A673 (cell line): ENCODE measurements at regions not wholly inside any gene's neighbourhood (a gene's known extent, or its start where the extent isn't known, plus 50 kb on each side); places are given as distances from the start of the nearest gene placed in this dataset.
"Not testable (repeated sequence)": the region's sequence is repeated elsewhere in the genome, so short reads cannot be mapped to it uniquely, and the experiment has no call there.

Experiments used
- BruUV-seq: library from RNA; stranded (reverse); fragments of 400-500 nt; replicated peaks from 2 replicates; lab custom pipeline; 2021; lab: Mats Ljungman, UMichigan
- CTCF ChIA-PET: fragments of 300-600 bp; sonication (Branson Sonifier 250); formaldehyde crosslinking; loops from one replicate; lab custom pipeline; 2022; ENCODE audit warnings: antibody characterized with exemption; lab: Charles Lee
- POLR2A ChIA-PET: fragments of 300-600 bp; sonication (Branson Sonifier 250); formaldehyde crosslinking; loops from one replicate; lab custom pipeline; 2022; ENCODE audit warnings: antibody characterized with exemption; ENCODE audit not compliant: low non-redundant PET; lab: Charles Lee
- DNase-seq: peaks from one replicate; pipeline ENCODE4 v3.0.0-alpha.2; 2015; ENCODE audit warnings: low spot score
- H3K27ac ChIP-seq: fragments of 200-600 bp; sonication (generic); 2 replicates; pipeline ENCODE4 v1.5.1; 2016; ENCODE audit warnings: mixed run types, low read depth, mild to moderate bottlenecking, mixed read lengths, antibody characterized with exemption, low read length; ENCODE audit not compliant: poor library complexity, severe bottlenecking
- H3K27me3 ChIP-seq: fragments of 200-600 bp; sonication (generic); replicated peaks from 2 replicates; pipeline ENCODE4 v1.6.1; 2017; ENCODE audit warnings: mixed run types, low read depth, mild to moderate bottlenecking, mixed read lengths, antibody characterized with exemption, low read length; ENCODE audit not compliant: insufficient read depth, poor library complexity
- H3K36me3 ChIP-seq: fragments of 200-600 bp; sonication (generic); 2 replicates; pipeline ENCODE4 v1.6.1; 2016; ENCODE audit warnings: mixed run types, mild to moderate bottlenecking, mixed read lengths, antibody characterized with exemption, low read length; ENCODE audit not compliant: insufficient read depth, poor library complexity, severe bottlenecking
- H3K4me1 ChIP-seq: fragments of 200-600 bp; sonication (generic); 2 replicates; pipeline ENCODE4 v1.6.1; 2017; ENCODE audit warnings: mixed run types, mild to moderate bottlenecking, mixed read lengths, antibody characterized with exemption, low read length; ENCODE audit not compliant: insufficient read depth, poor library complexity, severe bottlenecking
- H3K4me3 ChIP-seq: fragments of 200-600 bp; sonication (generic); 2 replicates; pipeline ENCODE4 v1.5.1; 2016; ENCODE audit warnings: low read depth, mixed run types, mild to moderate bottlenecking, mixed read lengths, low read length; ENCODE audit not compliant: poor library complexity, severe bottlenecking
- H3K9me3 ChIP-seq: fragments of 200-600 bp; sonication (generic); 2 replicates; pipeline ENCODE4 v1.6.1; 2016; ENCODE audit warnings: mixed run types, low read depth, mild to moderate bottlenecking, mixed read lengths, antibody characterized with exemption, low read length; ENCODE audit not compliant: poor library complexity, severe bottlenecking
- EZH2 ChIP-seq: fragments of 200-600 bp; sonication (generic); IDR thresholded peaks from 2 replicates; pipeline ENCODE4 v1.6.1; 2017; ENCODE audit warnings: borderline replicate concordance, low read depth, mild to moderate bottlenecking, mixed read lengths, antibody characterized with exemption, low read length; ENCODE audit not compliant: poor library complexity, severe bottlenecking
- intact Hi-C: fragments of 100-400 bp; cut with micrococcal nuclease; formaldehyde crosslinking; loops from one replicate; pipeline ENCODE4 v1.10.0; 2022; ENCODE audit not compliant: unreplicated experiment
- TF ChIP-seq, protein P1 (sequence below): fragments of 300-800, 200-600 bp; sonication (generic); conservative IDR thresholded peaks from 2 replicates; pipeline ENCODE4 v1.5.1; 2017; ENCODE audit warnings: low read depth, mild to moderate bottlenecking, antibody characterized with exemption, low read length, moderate library complexity, mixed read lengths

DNA sequence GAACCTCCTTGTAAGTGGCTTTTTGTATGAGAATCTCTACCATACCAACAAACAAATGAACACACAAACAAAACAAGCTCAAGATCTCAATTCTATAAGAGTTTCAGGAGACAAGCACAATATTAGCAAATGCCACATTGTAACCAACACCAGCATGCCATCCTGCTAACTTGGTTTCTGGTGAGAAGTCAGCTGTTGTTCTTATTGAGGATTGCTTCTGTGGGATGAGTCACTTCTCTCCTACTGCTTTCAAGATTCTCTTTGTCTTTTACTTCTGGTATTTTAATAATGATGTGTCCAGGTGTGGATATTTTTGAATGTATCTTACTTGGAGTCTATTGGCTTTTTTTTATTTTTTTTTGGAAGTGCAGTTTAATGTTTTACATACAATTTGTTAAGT is 131.7 kb downstream of the BCL2L11 start:
- TF ChIP-seq, protein P1, sequence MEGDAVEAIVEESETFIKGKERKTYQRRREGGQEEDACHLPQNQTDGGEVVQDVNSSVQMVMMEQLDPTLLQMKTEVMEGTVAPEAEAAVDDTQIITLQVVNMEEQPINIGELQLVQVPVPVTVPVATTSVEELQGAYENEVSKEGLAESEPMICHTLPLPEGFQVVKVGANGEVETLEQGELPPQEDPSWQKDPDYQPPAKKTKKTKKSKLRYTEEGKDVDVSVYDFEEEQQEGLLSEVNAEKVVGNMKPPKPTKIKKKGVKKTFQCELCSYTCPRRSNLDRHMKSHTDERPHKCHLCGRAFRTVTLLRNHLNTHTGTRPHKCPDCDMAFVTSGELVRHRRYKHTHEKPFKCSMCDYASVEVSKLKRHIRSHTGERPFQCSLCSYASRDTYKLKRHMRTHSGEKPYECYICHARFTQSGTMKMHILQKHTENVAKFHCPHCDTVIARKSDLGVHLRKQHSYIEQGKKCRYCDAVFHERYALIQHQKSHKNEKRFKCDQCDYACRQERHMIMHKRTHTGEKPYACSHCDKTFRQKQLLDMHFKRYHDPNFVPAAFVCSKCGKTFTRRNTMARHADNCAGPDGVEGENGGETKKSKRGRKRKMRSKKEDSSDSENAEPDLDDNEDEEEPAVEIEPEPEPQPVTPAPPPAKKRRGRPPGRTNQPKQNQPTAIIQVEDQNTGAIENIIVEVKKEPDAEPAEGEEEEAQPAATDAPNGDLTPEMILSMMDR = no peak
- TF ChIP-seq EZH2 = no peak
- Histone ChIP-seq H3K36me3 (no peaks in the 10 kb centered on the region), H3K27me3 (no peaks in the 10 kb centered on the region), H3K9me3 (no peaks in the 10 kb centered on the region), H3K4me3 (no peak overlapping the region), H3K27ac (no peak overlapping the region), H3K4me1 (no peaks in the 10 kb centered on the region)
- ChIA-PET CTCF (no interaction called here), POLR2A (no interaction called here)
- BruUV-seq = no TSS peak
- no peak for DNase-seq
- intact Hi-C loops = no loop called here

DNA sequence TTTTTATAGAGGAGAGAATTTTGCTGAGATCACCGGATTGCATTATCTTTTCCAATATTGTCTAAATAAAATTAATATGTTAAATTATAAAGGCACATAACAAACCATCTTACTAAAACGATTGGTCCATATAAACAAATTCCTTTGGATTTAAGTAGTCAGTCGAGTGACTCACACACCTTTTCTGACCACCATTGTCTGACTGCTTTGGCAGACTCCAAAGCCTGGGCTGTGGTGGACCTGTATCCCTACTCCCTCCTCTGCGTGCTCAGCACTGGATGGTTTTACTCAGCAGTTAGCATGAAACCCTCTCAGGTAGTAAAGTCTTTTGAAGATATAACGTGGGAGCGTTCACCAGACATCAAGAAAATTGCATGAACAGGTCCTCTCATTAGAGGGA is 134.2 kb downstream of the BCL2L11 start:
- H3K27me3 ChIP-seq, DNase-seq: not testable (repeated sequence)

DNA sequence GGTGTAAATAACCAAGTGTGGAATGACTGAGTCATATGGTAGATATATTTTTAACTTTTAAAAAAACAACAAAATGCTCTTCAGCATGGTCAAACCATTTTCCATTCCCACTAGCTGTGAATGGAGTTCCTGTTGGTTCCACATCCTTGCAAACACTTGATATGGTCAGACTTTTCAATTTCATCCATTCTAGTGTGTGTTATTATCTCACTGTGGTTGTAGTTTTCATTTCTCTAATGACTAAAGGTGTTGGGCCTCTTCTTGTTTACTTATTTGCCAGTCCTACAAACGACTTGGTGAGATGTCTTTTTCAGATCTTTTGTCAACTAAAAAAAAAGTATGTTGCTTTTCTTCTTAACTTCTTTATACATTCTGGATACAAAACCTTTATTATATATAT is 135.9 kb downstream of the BCL2L11 start:
- BruUV-seq, CTCF ChIA-PET, H3K36me3 ChIP-seq: not testable (repeated sequence)

More for the DNA sequence above, 134.2 kb downstream of the BCL2L11 start:
- intact Hi-C loops, H3K4me1 ChIP-seq, H3K27ac ChIP-seq, BruUV-seq, H3K9me3 ChIP-seq, H3K4me3 ChIP-seq, POLR2A ChIA-PET, CTCF ChIA-PET, H3K36me3 ChIP-seq: not testable (repeated sequence)

DNA sequence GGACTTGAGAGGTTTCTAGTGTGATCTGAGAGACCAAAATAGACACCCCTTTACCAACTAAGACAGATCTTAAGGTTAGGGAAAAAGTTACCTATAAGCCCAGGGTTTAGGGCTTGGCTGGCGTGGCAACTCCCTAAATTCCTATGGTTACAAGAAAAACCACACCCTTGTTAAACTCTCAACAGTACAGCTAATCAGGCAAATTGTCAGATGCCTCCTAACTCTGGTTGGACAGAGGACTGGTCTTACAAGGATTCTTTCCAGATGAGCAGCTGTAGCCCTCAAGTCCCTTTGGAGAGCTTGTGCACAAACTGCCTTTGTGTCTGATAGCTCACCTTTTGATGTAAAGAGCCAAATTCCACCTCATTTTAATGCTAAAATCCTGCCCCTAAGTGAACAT is 136.9 kb downstream of the BCL2L11 start:
- CTCF ChIA-PET = not testable (repeated sequence)

More for the DNA sequence above, 135.9 kb downstream of the BCL2L11 start:
- H3K27me3 ChIP-seq, intact Hi-C loops, H3K4me1 ChIP-seq, H3K9me3 ChIP-seq, H3K4me3 ChIP-seq, DNase-seq, H3K27ac ChIP-seq, POLR2A ChIA-PET: not testable (repeated sequence)

DNA sequence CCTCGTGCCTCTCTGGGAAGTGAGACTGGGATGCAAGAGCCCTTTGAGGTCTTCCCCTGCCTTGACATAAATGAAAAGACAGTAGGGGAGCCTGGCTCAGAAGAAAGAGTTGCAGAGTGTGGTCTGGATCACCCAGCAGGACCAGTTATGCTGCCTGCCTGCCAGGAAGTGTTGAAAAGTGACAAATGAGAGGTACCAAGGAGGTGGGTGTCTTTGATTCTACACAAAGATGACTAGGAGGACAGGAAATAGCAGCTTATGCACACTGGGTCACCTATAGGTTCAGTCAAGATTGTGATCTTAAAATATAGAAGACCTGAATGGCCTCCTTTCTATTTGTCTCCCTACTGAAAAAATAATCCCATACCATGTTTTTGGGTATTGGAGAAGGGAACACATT is 137.6 kb downstream of the BCL2L11 start:
- DNase-seq, H3K27me3 ChIP-seq, H3K4me1 ChIP-seq, CTCF ChIA-PET, BruUV-seq, intact Hi-C loops, H3K4me3 ChIP-seq, H3K27ac ChIP-seq, H3K36me3 ChIP-seq, H3K9me3 ChIP-seq, POLR2A ChIA-PET: not testable (repeated sequence)

More for the DNA sequence above, 136.9 kb downstream of the BCL2L11 start:
- POLR2A ChIA-PET, H3K27me3 ChIP-seq, intact Hi-C loops, DNase-seq, H3K36me3 ChIP-seq, H3K4me3 ChIP-seq, BruUV-seq, H3K9me3 ChIP-seq, H3K4me1 ChIP-seq, H3K27ac ChIP-seq: not testable (repeated sequence)

DNA sequence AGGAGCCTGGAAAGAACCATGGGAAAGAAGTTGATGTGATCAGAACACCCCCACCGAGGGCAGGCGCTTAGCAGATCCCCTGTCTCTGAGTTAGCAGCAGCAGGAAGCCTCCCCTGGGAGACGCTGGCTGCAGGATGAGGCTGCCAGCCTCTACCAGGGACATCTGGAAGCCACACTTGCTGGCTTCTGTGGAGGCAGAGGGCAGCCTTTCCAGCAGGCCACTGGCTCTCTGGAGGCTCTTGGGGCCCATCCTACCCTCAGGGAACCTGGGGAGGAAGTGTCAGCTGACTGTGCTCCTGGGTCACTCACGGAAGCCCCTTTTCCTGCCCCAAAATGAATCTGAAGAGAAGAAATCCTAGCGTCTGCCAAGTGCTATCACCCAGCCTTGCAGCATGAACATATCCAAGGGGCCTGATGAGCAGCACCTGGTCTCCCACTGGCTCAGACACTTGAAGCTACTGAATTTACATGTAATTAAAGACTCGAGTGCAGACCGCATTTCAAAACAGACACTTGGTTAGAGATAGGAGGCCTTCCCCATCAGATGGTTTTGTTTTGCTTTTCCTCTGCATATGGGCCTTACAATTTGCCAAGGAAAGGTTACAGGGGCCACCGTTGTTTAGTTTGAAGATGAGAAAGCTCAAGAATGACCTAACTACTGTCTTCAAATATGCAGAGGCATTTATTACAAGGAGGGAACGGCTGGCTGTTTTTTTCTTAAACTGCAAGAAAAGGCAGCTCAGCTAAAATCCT is 142.1 kb downstream of the BCL2L11 start:
- POLR2A ChIA-PET, BruUV-seq, CTCF ChIA-PET, H3K4me1 ChIP-seq, H3K27me3 ChIP-seq, H3K4me3 ChIP-seq, H3K27ac ChIP-seq, intact Hi-C loops, DNase-seq, H3K36me3 ChIP-seq, H3K9me3 ChIP-seq: not testable (repeated sequence)
